ENCODE measurements at regions not wholly inside any gene's neighbourhood (a gene's known extent, or its start where the extent isn't known, plus 50 kb on each side); places are given as distances from the start of the nearest gene placed in this dataset.

DNA sequence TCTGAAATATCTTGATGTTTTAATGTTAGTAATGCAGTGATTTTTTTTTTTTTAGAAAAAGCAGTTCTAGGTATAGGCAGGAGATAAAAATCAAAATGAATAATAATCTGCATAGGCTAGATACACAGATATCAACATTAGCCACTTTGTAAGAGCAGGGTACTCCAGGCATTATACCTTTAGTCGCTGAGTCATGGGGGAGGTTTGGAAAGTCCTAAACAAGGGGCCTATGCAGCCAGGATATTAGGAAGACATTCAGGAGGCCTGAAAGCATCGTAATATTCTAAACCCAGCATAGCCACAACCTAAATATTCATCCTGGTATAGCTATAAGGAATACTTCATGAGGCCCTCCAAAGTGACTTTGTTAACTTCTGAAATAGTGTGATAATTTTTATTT lies 258.1 kb upstream of the NECTIN3 start:
- intact Hi-C loops (cut with DNase I, micrococcal nuclease): no loop called here
- DNase-seq: no peak
- ATAC-seq: no peak

DNA sequence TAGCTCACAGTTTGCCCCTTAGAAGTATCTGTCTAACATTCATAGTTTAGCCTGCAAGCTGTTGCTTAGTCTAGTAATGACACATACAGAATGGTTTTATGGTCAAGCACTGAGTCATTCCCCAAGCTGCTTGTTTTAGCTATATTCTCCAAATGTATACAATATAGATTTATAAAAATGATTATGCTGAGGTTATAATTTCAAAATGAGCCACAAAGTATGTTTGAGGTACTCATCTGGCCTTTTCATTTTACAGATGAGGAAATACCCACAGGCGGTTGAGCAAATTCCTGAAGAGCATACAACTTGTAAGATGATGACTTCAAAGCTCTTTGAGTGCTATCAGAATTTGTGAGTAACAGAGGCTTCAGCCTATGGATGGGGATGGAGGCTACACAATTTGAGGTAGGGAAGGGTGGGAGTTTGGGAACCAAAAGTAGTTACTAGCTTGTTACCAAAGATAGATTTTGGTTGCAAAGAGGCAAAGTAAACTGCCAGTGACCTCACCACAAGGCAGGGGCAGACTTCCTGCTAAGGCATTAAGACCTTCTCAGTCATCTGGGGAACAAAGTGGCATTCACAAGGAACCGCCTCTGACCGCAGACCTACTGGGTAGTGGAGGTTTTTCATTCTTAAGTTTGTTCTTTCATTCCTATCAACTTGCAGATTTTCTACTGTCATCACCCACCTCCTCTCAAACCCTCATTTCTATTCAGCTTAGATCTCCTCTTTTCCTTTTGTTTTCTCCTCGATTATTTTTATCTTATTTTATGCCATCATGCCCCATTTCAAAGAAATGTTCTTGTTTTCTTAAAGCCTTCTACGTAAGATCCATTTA lies 257.2 kb upstream of the NECTIN3 start:
- intact Hi-C loops (cut with DNase I, micrococcal nuclease): no loop called here
- ATAC-seq (peak; percentile 89), DNase-seq (peak in 1 of 2 donors; percentile 4)

DNA sequence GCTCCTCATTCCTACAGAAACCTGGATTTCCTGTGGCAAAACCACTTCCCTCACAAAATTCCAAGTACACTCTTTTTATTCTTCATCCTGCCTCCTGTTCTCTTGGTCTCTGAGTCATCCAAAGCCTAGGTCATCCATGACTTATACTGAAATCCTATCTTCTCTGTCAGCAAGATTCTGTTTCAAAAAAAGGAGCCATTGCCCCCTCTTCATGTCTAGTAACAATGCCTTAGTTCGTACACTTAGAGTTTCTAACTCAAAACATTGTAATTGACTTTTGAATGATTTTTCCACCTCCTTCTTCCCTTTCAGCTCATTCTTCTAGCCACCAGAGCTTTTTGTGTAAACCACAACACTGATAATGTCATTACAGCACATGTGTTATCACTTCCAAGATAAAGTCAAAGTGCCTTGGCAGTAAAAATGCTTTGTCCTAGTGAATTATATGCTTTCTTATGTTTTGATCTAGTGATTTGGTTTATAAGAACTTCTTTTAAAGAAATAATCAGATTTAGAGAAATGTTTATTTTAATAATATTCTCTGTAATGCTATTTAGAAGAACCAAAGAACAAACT lies 256.5 kb upstream of the NECTIN3 start:
- intact Hi-C loops (cut with DNase I, micrococcal nuclease): no loop called here
- DNase-seq (no peak), ATAC-seq (peak; percentile 62)

DNA sequence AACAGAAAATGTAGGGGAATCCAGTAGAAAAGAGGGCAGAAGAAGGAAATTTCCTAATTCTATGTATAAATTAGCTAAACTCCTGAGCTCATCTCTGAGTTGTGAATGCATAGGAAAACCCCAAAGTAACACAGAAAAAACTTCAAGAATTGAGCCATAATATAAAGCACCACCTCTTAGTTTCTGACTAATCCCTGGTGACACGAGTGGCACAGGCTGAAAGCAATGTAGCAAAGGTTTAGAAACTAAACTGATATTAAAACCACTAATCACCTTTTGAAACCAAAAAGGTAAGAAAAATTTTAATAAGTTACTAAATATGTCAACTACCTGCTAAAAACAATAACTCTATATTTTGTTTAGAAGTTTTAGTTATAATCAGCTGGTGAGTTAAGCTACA lies 255.6 kb upstream of the NECTIN3 start:
- DNase-seq (no peak), ATAC-seq (no peak)
- intact Hi-C loops (cut with DNase I, micrococcal nuclease): no loop called here

DNA sequence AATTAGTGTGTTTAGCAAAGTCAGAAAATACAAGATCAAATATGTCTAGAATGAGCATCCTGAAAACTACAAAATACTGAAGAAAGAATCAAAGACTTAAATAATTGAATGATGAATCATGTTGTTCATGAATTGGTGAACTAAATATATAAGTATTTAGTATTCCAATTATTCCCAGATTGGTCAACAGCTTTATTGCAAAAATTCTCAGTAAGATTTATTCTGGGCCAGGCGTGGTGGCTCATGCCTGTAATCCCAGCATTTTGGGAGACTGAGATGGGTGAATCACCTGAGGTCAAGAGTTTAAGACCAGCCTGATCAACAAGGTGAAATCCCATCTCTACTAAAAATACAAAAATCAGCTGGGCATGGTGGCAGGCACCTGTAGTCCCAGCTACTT lies 250.0 kb upstream of the NECTIN3 start:
- no peak for ATAC-seq

DNA sequence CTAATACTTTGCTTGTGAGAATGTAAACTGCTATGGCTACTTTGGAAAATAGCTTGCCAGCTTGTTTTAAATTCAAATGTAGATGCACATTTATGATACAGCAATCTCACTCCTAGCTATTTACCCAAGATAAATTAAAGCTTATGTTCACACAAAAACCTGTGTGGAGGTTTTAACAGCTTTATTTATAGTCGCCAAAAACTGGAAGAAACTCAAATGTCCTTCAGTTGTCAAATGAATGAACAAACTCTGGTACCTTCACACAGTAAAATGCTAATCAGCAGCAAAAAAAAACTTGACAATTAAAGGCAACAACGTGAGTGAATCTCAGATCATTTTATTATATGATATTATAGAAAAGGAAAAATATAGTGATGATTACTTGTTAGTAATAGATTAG lies 248.6 kb upstream of the NECTIN3 start:
- ATAC-seq: peak; percentile 48
- intact Hi-C loops (cut with DNase I, micrococcal nuclease): no loop called here
- no peak for DNase-seq

More for the DNA sequence above, 250.0 kb upstream of the NECTIN3 start:
- DNase-seq: no peak
- intact Hi-C loops (cut with DNase I, micrococcal nuclease): no loop called here

DNA sequence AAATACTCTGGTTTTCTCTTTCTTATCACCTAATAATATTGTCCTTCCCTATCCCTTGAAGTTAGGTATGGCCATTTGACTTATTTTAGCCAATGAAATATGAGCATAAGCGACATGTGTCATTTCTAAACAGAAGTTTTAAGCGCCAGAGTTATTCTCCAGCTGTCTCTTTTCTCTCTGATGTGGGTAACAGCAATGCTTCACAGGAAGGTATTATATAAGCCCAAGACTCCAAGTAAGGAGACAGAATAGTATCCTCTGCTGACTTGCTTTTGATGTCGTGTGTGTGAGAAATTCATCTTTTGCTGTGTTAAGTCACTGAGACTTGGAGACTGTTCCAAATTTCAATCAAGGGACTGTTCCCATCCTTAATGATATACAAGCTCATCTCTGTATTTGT lies 224.6 kb upstream of the NECTIN3 start:
- intact Hi-C loops (cut with DNase I, micrococcal nuclease): no loop called here
- ATAC-seq (no peak), DNase-seq (no peak)

DNA sequence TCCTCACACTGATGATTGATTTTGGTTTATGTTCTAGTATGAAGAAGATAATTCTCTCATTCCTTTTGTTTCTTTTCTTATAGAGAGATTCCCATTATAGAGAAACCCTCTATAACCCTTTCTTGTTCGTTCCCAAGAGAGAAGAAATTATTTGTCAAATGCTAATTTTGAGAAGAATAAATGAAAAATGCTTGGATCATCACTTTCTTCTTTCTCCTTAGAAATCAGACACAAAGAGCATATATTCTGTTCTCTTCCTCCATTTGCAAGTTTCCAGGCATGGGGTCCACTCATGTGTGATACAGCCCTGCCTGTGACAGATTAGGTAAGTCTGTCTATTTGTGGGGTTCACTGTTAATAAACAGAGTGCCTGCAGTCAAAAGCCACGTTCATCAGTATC lies 222.6 kb upstream of the NECTIN3 start:
- no peak for ATAC-seq
- no peak for DNase-seq
- intact Hi-C loops (cut with DNase I, micrococcal nuclease): no loop called here

DNA sequence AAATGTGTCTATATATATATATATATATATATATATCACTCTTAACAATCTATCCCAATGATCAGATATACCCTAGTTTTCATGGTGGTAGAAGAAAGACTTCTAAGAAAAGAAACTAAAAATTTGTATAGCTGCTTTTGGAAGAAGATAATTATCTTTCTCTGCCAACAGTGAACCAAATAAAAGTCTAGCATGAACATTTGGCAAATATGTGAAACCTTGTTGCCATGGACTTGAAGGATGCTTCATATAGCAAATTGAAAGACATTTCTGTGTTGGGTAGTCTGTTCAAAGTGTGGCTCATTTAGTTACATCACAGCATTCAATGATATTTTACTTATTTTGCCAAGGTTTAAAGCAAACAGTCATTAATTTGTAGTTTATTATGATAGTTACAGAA lies 219.9 kb upstream of the NECTIN3 start:
- ATAC-seq (no peak), DNase-seq (no peak)
- intact Hi-C loops (cut with DNase I, micrococcal nuclease): no loop called here

DNA sequence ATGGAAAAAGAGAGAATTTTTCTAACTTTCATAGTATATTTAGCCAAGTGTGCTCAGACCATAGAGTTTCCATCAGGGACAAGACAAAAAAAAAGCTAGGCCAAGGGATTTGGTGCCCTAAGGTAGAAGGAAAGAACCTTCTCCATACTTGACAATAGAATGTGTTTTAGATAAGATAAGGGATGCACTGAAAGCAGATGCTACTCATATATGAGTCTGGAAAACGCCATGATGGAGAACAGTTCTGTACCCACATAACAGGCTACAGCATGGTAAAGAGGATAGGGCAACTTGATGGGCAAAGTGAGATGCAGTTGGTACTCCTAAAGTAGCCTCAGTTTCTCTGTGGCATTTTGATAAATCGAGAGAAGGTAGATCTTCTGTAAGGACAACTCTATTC lies 216.4 kb upstream of the NECTIN3 start:
- ATAC-seq (no peak), DNase-seq (no peak)
- intact Hi-C loops (cut with DNase I, micrococcal nuclease): no loop called here

DNA sequence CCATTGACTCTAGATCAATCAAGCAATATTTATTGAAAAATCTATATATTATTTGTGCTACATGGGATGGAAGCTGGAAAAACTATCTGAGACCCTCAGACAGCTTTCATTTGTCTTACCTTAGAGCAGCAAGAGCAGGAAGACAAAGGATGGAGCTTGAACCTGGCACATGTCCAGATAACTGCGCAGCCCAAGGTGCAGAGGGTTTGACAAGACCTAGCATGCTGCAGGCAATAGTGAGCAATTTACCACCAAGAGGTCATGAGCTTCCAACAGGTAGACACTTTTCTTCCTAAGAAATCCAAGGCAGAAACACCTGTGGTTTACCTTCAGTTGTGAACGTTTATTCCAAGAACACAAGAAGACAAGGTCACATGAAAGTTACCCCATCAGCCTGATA lies 214.7 kb upstream of the NECTIN3 start:
- DNase-seq (no peak), ATAC-seq (no peak)
- intact Hi-C loops (cut with DNase I, micrococcal nuclease): no loop called here

DNA sequence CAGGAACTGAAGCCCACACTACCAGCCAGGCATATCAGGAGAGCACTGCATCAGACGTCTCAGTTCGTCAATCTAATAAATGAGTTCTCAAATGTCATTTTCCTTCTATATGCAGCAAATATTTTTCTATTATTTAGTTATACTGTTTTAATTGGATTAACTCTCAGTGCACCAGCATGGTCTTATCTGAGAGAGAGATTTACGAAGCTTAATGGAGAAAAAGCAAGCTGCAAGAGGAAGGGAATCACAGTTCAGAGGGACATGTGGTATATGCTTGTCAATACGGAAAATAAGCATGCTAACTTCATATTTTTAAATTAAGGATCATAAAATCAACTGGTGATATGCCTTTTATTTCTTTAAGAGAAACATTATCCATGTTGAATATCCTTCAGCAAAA lies 213.1 kb upstream of the NECTIN3 start:
- ATAC-seq (no peak), DNase-seq (no peak)
- intact Hi-C loops (cut with DNase I, micrococcal nuclease): no loop called here

DNA sequence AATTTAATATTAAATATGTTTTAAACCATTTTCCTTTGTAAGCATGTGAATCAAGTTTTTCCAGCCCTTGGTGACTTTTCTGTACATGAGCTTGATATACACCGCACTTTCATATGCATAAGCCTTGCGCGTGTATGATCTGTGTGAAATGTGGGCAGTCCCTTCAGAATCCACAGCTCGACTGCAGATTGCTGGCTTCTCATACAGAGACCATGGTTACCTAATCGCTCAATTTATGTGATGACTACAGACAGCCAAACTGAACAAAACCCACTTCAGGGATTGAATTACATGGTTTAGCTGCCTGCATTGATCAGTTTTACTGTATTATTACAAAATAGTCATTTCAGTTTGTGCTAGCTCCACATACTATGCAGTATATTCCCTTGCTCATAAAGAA lies 212.3 kb upstream of the NECTIN3 start:
- ATAC-seq (no peak), DNase-seq (no peak)
- intact Hi-C loops (cut with DNase I, micrococcal nuclease): no loop called here

DNA sequence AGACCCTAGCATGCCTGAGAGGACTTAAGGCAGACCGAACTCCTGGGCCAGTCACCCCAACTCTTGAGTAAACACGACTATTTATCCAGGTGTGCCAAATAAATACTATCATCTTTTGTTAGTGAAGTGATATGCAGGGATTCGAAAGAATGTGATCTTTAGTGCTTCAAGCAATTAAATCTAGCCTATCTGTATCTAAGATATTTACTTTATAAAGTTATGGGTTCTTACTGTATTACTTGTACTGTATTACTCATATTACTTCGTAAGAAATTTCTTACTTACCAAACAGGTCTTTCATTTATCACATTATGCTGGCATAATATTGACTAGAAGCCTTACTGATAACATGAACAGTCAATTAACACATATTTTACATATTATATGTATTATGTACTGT lies 211.6 kb upstream of the NECTIN3 start:
- ATAC-seq: no peak
- intact Hi-C loops (cut with DNase I, micrococcal nuclease): no loop called here
- DNase-seq: no peak

DNA sequence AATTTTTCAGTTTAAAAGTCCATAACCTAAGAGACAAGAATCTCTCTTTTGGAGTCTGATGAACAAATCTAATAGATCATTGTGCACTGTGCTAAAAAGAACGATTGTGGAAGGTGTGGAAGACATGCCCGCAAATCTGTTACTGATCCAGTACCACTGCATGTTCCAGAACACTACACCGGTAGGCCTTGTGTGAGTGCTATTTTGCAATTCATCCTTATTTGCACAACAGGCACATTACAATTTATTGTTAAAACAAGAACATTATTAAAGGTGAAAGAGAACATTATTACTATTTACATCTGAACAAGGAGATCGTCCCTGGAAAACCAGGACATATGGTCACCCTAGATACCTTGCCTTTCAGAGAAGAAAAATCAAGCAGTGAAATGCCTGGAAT lies 205.7 kb upstream of the NECTIN3 start:
- DNase-seq: no peak
- intact Hi-C loops (cut with DNase I, micrococcal nuclease): no loop called here
- no peak for ATAC-seq

DNA sequence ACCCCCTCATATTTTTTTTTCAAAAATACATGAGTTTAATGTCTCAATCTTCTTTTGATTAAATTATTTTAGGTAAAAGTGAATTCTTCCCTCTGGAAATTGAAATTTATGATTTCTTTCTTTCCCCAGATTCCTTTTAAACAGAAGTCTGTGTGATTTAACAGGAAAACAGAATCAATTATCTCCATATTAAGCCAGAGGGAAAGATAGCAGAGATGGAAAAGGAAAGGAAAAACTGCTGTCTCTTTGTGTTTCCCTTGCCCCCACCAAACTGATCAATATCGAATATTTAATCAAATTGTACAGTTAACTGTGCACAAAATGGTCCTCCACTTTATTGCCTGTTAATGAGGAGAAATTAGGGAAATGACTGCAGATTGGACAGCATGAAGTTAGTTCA lies 203.5 kb upstream of the NECTIN3 start:
- intact Hi-C loops (cut with DNase I, micrococcal nuclease): no loop called here
- DNase-seq: no peak
- no peak for ATAC-seq

DNA sequence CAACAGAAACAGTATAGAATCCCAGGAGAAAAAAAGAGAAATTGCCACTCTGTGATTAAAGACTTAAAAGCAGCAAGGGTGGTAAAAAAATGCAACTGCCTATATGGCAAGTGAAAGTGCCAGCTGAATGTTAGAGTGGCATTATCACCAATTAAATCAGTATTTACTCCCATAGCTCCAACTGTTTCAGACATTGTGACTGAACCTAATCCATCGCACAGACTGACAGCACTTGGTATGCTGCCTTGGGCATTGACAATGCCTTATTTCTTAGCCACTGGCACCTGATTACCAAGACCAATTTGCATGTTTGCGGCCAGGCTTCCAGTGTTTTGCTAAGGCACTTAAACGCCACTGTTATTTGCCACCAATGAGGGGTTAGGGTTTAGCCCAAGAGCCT lies 201.9 kb upstream of the NECTIN3 start:
- DNase-seq: no peak
- no peak for ATAC-seq
- intact Hi-C loops (cut with DNase I, micrococcal nuclease): no loop called here

DNA sequence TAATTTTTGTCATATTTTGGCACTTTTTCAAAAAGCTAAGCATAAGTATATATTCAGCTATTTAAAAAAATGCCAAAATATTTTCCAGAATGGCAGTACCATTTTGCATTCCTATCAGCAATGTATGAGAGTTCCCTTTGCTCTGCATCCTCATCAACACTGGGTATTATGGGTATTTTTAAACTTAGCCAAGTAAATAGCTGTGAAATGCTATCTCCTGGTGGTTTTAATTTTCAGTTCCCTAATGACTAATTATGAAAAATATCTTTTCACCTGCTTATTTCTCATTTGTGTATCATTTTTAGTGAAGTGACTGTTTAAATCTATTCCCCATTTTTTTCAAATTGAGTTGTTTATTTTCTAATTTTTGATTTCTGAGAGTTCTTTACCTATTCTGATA lies 199.7 kb upstream of the NECTIN3 start:
- intact Hi-C loops (cut with DNase I, micrococcal nuclease): no loop called here
- no peak for ATAC-seq
- no peak for DNase-seq

DNA sequence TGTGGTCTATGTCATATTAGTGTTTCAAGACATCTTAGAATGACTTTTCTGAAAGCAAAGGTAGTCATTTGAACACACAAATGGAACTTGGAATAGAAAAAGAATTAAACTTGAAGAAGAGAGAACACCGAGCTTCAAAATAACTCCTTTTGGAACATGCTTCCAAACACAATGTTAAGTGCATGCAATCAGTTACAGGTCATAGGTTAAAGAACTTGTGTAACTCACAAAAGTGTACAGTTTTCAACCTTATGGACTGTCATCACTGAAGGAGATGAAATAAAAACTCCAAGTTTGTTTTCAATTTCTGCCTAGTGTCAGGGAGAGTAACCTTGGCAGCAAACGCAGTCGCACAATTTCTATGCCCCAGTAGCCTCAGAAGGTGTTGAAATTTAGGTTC lies 192.9 kb upstream of the NECTIN3 start:
- ATAC-seq (no peak), DNase-seq (no peak)
- intact Hi-C loops (cut with DNase I, micrococcal nuclease): no loop called here

DNA sequence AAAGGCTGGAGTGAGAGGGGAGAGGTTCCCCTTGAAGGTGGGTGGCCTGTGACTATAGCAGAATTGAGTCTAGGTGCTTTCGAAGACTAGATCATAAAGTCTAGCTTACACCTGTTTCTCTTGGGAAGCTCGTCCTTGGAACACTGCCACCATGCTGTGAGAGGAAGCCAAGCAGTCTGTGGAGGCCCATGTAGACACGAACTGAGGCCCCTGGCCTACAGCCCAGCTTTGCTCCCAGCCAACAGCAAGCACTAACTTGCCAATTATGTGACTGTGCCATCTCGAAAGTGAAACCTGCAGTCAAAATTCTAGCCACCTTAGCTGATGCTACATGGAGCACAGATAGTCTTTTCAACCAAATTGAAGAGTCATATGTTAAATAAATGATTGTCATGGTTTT lies 190.5 kb upstream of the NECTIN3 start:
- DNase-seq: peak; percentile 51 to 55
- intact Hi-C loops (cut with DNase I, micrococcal nuclease): no loop called here
- peak; percentile 77 for ATAC-seq
